SK-N-SH (cell line): ENCODE measurements at regions not wholly inside any gene's neighbourhood (a gene's known extent, or its start where the extent isn't known, plus 50 kb on each side); places are given as distances from the start of the nearest gene placed in this dataset.

Experiments used
- EP300 ChIP-seq, 2 experiments: IDR thresholded peaks; 2 replicates each; pipeline versions ENCODE4 v1.4.0 to v1.6.1; 2012; ENCODE audit warnings: borderline replicate concordance in 1 of 2, low read depth in 1 of 2, low read length in 1 of 2
- RAD21 ChIP-seq: IDR thresholded peaks from 2 replicates; pipeline ENCODE4 v1.6.1; 2012; ENCODE audit warnings: mild to moderate bottlenecking, low read length
- RFX5 ChIP-seq: IDR thresholded peaks from 2 replicates; pipeline ENCODE4 v1.6.1; 2012; ENCODE audit warnings: mild to moderate bottlenecking, improper control_type of control experiment, low read length
- SIN3A ChIP-seq: IDR thresholded peaks from 2 replicates; pipeline ENCODE4 v1.6.1; 2012; ENCODE audit warnings: low read depth, mild to moderate bottlenecking, low read length, moderate library complexity, borderline replicate concordance
- TCF12 ChIP-seq: IDR thresholded peaks from 2 replicates; pipeline ENCODE4 v1.4.0; 2012
- TF ChIP-seq, protein P1 (sequence below): fragments of 200-600 bp; sonication (generic); IDR thresholded peaks from 2 replicates; pipeline ENCODE4 v1.6.1; 2017; ENCODE audit warnings: antibody characterized with exemption, mild to moderate bottlenecking, moderate library complexity

DNA sequence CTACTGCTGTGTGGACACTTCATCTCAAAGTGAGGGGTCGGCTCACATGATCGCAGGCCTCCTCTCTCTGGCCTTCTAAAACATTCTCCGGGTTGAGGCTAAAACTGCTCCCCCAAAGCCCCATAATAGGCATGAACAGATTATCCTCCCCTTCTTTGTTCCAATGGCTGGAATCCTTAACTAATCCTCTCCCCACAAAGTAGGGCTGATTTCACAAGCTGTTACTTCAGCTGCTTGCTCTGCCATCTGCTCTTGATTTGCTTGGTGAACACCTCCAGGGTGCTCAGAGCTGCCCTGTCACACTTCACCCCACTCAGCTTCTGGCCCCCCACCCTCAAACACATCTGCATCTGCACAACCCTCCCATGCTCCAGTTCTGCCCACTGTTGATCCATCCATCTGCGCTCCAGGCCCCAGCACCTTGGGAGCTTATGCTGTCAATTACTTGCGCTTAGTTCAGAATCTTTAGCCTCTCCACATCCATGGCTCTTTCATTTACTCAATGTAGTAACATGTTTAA is 173.1 kb upstream of the API5 start:
- TF ChIP-seq, protein P1, sequence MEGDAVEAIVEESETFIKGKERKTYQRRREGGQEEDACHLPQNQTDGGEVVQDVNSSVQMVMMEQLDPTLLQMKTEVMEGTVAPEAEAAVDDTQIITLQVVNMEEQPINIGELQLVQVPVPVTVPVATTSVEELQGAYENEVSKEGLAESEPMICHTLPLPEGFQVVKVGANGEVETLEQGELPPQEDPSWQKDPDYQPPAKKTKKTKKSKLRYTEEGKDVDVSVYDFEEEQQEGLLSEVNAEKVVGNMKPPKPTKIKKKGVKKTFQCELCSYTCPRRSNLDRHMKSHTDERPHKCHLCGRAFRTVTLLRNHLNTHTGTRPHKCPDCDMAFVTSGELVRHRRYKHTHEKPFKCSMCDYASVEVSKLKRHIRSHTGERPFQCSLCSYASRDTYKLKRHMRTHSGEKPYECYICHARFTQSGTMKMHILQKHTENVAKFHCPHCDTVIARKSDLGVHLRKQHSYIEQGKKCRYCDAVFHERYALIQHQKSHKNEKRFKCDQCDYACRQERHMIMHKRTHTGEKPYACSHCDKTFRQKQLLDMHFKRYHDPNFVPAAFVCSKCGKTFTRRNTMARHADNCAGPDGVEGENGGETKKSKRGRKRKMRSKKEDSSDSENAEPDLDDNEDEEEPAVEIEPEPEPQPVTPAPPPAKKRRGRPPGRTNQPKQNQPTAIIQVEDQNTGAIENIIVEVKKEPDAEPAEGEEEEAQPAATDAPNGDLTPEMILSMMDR: no peak
- TF ChIP-seq EP300 (IDR thresholded peaks at IDR 0.05; ENCODE audit: borderline replicate concordance in 1 of 2, low read depth in 1 of 2, low read length in 1 of 2): no peak
- TF ChIP-seq RFX5: no peak
- no peak for TF ChIP-seq RAD21
- no peak for TF ChIP-seq SIN3A
- no peak for TF ChIP-seq TCF12
